GM12878 (cell line): ENCODE measurements at regions not wholly inside any gene's neighbourhood (a gene's known extent, or its start where the extent isn't known, plus 50 kb on each side); places are given as distances from the start of the nearest gene placed in this dataset.

Experiments
- CTCF ChIP-seq, 3 experiments: IDR thresholded peaks in 2 of 3; conservative IDR thresholded peaks in 1 of 3; 2 replicates each; pipeline ENCODE4 v1.5.1; 2011; ENCODE audit warnings: low read depth in 3 of 3, low read length in 3 of 3, mild to moderate bottlenecking in 3 of 3, control low read depth in 2 of 3, moderate library complexity in 2 of 3, inconsistent platforms in 1 of 3, mixed read lengths in 1 of 3; ENCODE audit not compliant: control insufficient read depth in 2 of 3, insufficient read depth in 1 of 3; ENCODE audit errors: extremely low read depth in 1 of 3
- POLR2A ChIP-seq: IDR thresholded peaks from 2 replicates; pipeline ENCODE4 v1.6.1; 2011; ENCODE audit warnings: low read depth, mild to moderate bottlenecking, low read length

- TF ChIP-seq POLR2A (no peak), CTCF (IDR thresholded peaks at IDR 0.05 in 2 of 3, conservative IDR thresholded peaks at IDR 0.05 in 1 of 3; ENCODE audit: control insufficient read depth in 2 of 3, extremely low read depth in 1 of 3, insufficient read depth in 1 of 3, low read depth in 3 of 3, low read length in 3 of 3) (no peak)
Observed at GRCh38 chr14:43140453-43140852, 1366.6 kb downstream of the FSCB start.
